Natural killer cell (primary cell): ENCODE measurements at regions not wholly inside any gene's neighbourhood (a gene's known extent, or its start where the extent isn't known, plus 50 kb on each side); places are given as distances from the start of the nearest gene placed in this dataset.

Source experiments
- ATAC-seq, 3 donors: fragments of 150-1000 bp in 2 of 3; fragments of 200-7000 bp in 1 of 3; cut with Tn5 transposase; 1 replicate in 1 of 3; 2 replicates in 2 of 3; pipeline ENCODE4 v1.10.0; 2021; ENCODE audit warnings: mild to moderate bottlenecking in 2 of 3, moderate library complexity in 2 of 3
- DNase-seq, 2 donors: peaks; one replicate each; pipeline versions ENCODE4 v3.0.0 to v3.0.0-alpha.2; 2013 to 2021; ENCODE audit warnings: mixed read lengths in 1 of 2
- H3K27ac ChIP-seq: one replicate; pipeline ENCODE4 v1.5.1; 2013; ENCODE audit warnings: mild to moderate bottlenecking, low read length
- H3K27me3 ChIP-seq: one replicate; pipeline ENCODE4 v1.6.1; 2013; ENCODE audit warnings: low read length; ENCODE audit not compliant: control insufficient read depth, insufficient read depth
- H3K36me3 ChIP-seq: one replicate; pipeline ENCODE4 v1.6.1; 2013; ENCODE audit warnings: low read length; ENCODE audit not compliant: control insufficient read depth, insufficient read depth
- H3K4me1 ChIP-seq: one replicate; pipeline ENCODE4 v1.6.1; 2013; ENCODE audit warnings: low read length; ENCODE audit not compliant: control insufficient read depth, insufficient read depth
- H3K4me3 ChIP-seq: one replicate; pipeline ENCODE4 v1.5.1; 2013; ENCODE audit warnings: low read length
- H3K9me3 ChIP-seq: one replicate; pipeline ENCODE4 v1.6.1; 2013; ENCODE audit warnings: low read length; ENCODE audit not compliant: control insufficient read depth, insufficient read depth
- H3K27ac Mint-ChIP-seq, 2 donors: one replicate each; pipeline ENCODE4 v1.8.0; 2022; ENCODE audit warnings: mild to moderate bottlenecking in 2 of 2, mixed read lengths in 2 of 2, moderate library complexity in 1 of 2
- H3K27me3 Mint-ChIP-seq, 2 donors: one replicate each; pipeline ENCODE4 v1.8.0; 2022; ENCODE audit warnings: low read depth in 2 of 2, mixed read lengths in 2 of 2
- H3K36me3 Mint-ChIP-seq: one replicate; pipeline ENCODE4 v1.8.0; 2022; ENCODE audit warnings: mixed read lengths
- H3K4me1 Mint-ChIP-seq, 2 donors: one replicate each; pipeline ENCODE4 v1.8.0; 2022; ENCODE audit warnings: mixed read lengths in 2 of 2
- H3K4me3 Mint-ChIP-seq: one replicate; pipeline ENCODE4 v1.8.0; 2022; ENCODE audit warnings: mild to moderate bottlenecking, moderate library complexity, mixed read lengths
- H3K9me3 Mint-ChIP-seq, 2 donors: one replicate each; pipeline ENCODE4 v1.8.0; 2022; ENCODE audit warnings: mixed read lengths in 2 of 2
- WGBS: methylation state at CpG from one replicate; pipeline ENCODE4 v1.1.7; 2013; ENCODE audit warnings: missing lambda C conversion rate; ENCODE audit not compliant: insufficient coverage; 5-methylcytosine and 5-hydroxymethylcytosine counted together
- intact Hi-C: fragments of 100-400 bp; cut with micrococcal nuclease; formaldehyde crosslinking; loops from one replicate; pipeline ENCODE4 v1.14.2; 2022
- TF ChIP-seq, protein P1 (sequence below): fragments of 200-600 bp; IDR thresholded peaks from one replicate; pipeline ENCODE4 v1.8.0; 2022; ENCODE audit warnings: antibody characterized with exemption

DNA sequence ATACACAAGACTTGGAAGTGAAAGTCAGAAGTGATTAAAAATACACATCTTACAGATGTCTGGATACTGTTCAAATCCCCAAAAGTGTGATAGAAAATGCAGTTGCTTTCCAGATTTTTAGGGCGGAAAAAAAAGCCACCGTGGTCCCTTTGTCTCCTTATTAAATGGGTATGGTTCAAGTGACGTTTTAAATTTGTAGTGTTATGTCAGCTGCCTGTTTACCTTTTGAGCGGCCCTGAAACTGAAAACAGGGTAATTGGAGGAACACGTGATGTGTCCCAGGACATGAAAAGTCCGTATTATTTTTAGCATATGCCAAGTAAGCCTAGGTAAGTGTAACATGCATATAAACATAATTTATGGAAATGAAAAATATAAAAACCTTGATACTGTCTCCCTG lies 109.0 kb upstream of the PDZRN3 start:
- no peak overlapping the region for H3K4me3 ChIP-seq
- no peaks in the 10 kb centered on the region for H3K27me3 ChIP-seq
- no peaks in the 10 kb centered on the region for H3K36me3 Mint-ChIP-seq
- H3K9me3 ChIP-seq: peaks cover 3% of the 10 kb centered on the region
- no peaks in the 10 kb centered on the region for H3K36me3 ChIP-seq
- WGBS: 78% methylated on average over 5 of the region's 6 CpGs
- intact Hi-C loops: no loop called here
- no peaks in the 10 kb centered on the region for H3K27me3 Mint-ChIP-seq
- TF ChIP-seq, protein P1, sequence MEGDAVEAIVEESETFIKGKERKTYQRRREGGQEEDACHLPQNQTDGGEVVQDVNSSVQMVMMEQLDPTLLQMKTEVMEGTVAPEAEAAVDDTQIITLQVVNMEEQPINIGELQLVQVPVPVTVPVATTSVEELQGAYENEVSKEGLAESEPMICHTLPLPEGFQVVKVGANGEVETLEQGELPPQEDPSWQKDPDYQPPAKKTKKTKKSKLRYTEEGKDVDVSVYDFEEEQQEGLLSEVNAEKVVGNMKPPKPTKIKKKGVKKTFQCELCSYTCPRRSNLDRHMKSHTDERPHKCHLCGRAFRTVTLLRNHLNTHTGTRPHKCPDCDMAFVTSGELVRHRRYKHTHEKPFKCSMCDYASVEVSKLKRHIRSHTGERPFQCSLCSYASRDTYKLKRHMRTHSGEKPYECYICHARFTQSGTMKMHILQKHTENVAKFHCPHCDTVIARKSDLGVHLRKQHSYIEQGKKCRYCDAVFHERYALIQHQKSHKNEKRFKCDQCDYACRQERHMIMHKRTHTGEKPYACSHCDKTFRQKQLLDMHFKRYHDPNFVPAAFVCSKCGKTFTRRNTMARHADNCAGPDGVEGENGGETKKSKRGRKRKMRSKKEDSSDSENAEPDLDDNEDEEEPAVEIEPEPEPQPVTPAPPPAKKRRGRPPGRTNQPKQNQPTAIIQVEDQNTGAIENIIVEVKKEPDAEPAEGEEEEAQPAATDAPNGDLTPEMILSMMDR: no peak
- DNase-seq: no peak
- no peak overlapping the region for H3K27ac Mint-ChIP-seq
- no peaks in the 10 kb centered on the region for H3K4me1 ChIP-seq
- H3K27ac ChIP-seq: no peak overlapping the region
- H3K4me1 Mint-ChIP-seq: no peaks in the 10 kb centered on the region
- no peak overlapping the region for H3K4me3 Mint-ChIP-seq
- no peak for ATAC-seq
- peaks cover 9 to 15% of the 10 kb centered on the region in 2 donors for H3K9me3 Mint-ChIP-seq

DNA sequence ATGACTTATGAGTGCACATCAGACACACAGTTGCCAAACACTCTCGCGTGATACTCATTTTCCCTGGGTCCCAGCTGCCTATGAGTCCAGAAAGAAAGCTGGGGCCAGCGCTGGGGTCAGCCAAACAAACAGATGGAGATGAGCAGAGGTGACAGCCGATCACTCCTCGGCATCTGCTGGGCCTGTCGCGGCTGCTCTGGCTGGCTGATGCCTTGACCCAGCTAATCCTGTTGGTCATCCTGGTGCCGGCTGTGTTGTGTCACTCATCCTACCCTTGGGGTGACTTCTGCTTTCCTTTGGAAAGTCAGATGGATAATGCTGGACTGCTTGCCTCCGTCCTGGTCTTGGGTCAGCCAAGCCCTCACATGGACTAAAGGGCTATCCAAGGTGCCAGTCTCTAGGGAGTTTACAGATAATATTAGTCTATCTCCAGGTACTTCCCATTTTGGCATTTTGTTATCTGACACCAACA lies 105.3 kb upstream of the PDZRN3 start:
- Histone ChIP-seq H3K4me1 (no peaks in the 10 kb centered on the region), H3K36me3 (no peaks in the 10 kb centered on the region), H3K9me3 (no peaks in the 10 kb centered on the region), H3K27ac (no peak overlapping the region), H3K4me3 (no peak overlapping the region), H3K27me3 (no peaks in the 10 kb centered on the region)
- Mint-ChIP-seq H3K27me3 (no peaks in the 10 kb centered on the region), H3K4me1 (no peaks in the 10 kb centered on the region), H3K4me3 (no peak overlapping the region), H3K36me3 (no peaks in the 10 kb centered on the region), H3K9me3 (peaks cover 6 to 14% of the 10 kb centered on the region in 2 donors), H3K27ac (no peak overlapping the region)
- ATAC-seq (no peak), DNase-seq (no peak)
- TF ChIP-seq, protein P1: no peak
- 83% methylated on average over 9 of the region's 9 CpGs for WGBS
- intact Hi-C loops: no loop called here

DNA sequence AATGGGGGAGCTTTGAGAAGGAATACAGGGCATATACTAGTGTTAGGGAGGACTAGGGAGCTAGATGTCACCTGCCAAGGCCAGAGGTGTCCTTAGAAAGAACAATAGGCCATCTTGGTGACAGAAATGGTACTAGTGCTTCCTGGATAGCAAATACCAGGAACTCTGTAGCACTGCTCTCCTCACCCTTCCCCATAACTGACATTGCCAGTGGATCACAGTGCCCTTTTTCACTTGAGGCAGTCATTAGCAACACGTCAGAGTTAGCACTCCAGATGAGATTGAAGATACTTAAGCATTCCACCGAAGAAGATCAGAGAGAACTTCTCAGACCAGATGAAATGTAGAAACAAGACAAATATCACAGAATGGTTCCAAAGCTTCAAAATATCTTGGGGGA lies 103.1 kb upstream of the PDZRN3 start:
- TF ChIP-seq, protein P1: no peak
- intact Hi-C loops: no loop called here
- no peaks in the 10 kb centered on the region for H3K4me1 ChIP-seq
- DNase-seq: no peak
- no peak overlapping the region for H3K27ac ChIP-seq
- no peaks in the 10 kb centered on the region for H3K36me3 Mint-ChIP-seq
- H3K27me3 ChIP-seq: no peaks in the 10 kb centered on the region
- no peaks in the 10 kb centered on the region for H3K36me3 ChIP-seq
- no peaks in the 10 kb centered on the region for H3K4me1 Mint-ChIP-seq
- H3K27me3 Mint-ChIP-seq: no peaks in the 10 kb centered on the region
- ATAC-seq: no peak
- 89% methylated on average over 2 of the region's 2 CpGs for WGBS
- no peak overlapping the region for H3K4me3 Mint-ChIP-seq
- H3K9me3 Mint-ChIP-seq: peaks cover 9 to 14% of the 10 kb centered on the region in 2 donors
- H3K4me3 ChIP-seq: no peak overlapping the region
- no peaks in the 10 kb centered on the region for H3K9me3 ChIP-seq
- no peak overlapping the region for H3K27ac Mint-ChIP-seq

DNA sequence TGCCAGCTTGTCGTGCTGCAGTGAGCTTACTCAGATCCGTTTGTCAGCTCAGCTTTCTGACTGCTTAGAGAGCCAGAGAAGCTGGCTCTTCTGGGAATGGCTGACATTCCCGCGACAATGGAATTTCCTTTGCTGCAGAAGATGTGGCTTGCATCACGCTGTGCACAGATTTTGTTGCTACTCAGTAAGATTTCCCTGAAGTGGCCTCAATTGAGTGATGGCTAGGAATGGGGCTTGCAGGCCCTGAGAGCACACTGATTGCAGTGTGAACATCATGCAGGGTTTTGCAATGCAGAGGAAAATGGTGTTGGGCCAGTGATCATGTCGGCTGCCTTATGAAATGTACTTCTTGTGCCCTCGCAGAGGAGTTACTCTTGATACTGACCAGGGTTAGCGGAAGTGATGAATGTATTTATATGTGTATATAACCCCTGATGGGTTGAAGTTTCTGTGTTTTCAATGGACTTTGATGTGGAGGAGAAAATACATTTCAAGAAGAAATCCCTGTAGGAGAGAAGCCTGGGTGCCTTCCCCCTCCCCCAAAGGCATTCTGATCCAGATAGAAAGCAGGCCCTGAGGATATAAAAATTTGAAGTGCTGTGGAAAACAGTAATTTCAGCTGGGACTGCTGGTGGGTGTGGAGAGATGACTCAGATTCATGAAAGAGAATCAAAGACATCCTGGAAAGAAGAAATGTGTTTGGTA lies 102.5 kb upstream of the PDZRN3 start:
- Histone ChIP-seq H3K4me3 (no peak overlapping the region), H3K27ac (no peak overlapping the region), H3K27me3 (no peaks in the 10 kb centered on the region), H3K36me3 (no peaks in the 10 kb centered on the region), H3K9me3 (no peaks in the 10 kb centered on the region), H3K4me1 (no peaks in the 10 kb centered on the region)
- DNase-seq (no peak), ATAC-seq (no peak)
- intact Hi-C loops: no loop called here
- H3K4me3 Mint-ChIP-seq: no peak overlapping the region
- no peak overlapping the region for H3K27ac Mint-ChIP-seq
- peaks cover 11% of the 10 kb centered on the region in 2 donors for H3K9me3 Mint-ChIP-seq
- H3K4me1 Mint-ChIP-seq: no peaks in the 10 kb centered on the region
- H3K27me3 Mint-ChIP-seq: no peaks in the 10 kb centered on the region
- H3K36me3 Mint-ChIP-seq: no peaks in the 10 kb centered on the region
- TF ChIP-seq, protein P1: no peak
- WGBS: 61% methylated on average over 8 of the region's 8 CpGs
